H1 (cell line): ENCODE measurements at regions not wholly inside any gene's neighbourhood (a gene's known extent, or its start where the extent isn't known, plus 50 kb on each side); places are given as distances from the start of the nearest gene placed in this dataset.
"Not testable (repeated sequence)": the region's sequence is repeated elsewhere in the genome, so short reads cannot be mapped to it uniquely, and the experiment has no call there.

Experiments
- CTCF ChIA-PET: fragments of 300-600 bp; sonication (Branson Sonifier 250); formaldehyde crosslinking; loops from one replicate; lab custom pipeline; 2021; ENCODE audit not compliant: partially characterized antibody; lab: Charles Lee
- POLR2A ChIA-PET: fragments of 300-600 bp; sonication (Branson Sonifier 250); formaldehyde crosslinking; loops from one replicate; lab custom pipeline; 2021; ENCODE audit warnings: inconsistent platforms; ENCODE audit not compliant: partially characterized antibody; lab: Charles Lee
- DNase-seq, 2 experiments: peaks; one replicate each; pipeline versions ENCODE4 v3.0.0 to v3.0.0-alpha.2; 2010 to 2022; ENCODE audit warnings: low spot score in 2 of 2, low read depth in 1 of 2, mixed read lengths in 1 of 2
- FAIRE-seq: peaks from 2 replicates; lab custom pipeline; 2011; peaks lifted over from hg19 to GRCh38; lab: Jason Lieb, UNC
- H2AFZ ChIP-seq: 2 replicates; pipeline ENCODE4 v1.8.1; 2012; ENCODE audit warnings: low read length, inconsistent platforms
- H2AK5ac ChIP-seq: 2 replicates; pipeline ENCODE4 v1.6.1; 2013; ENCODE audit warnings: low read depth, low read length
- H2BK120ac ChIP-seq: replicated peaks from 2 replicates; pipeline ENCODE3; 2013; ENCODE audit warnings: low read depth, low read length, inconsistent platforms
- H2BK12ac ChIP-seq: 2 replicates; pipeline ENCODE4 v1.6.1; 2013; ENCODE audit warnings: low read depth, low read length
- H2BK15ac ChIP-seq: 2 replicates; pipeline ENCODE4 v1.6.1; 2013; ENCODE audit warnings: low read length
- H2BK20ac ChIP-seq: 2 replicates; pipeline ENCODE4 v1.6.1; 2013; ENCODE audit warnings: low read length
- H2BK5ac ChIP-seq: 2 replicates; pipeline ENCODE4 v1.6.1; 2013; ENCODE audit warnings: low read depth, low read length
- H3K14ac ChIP-seq: 2 replicates; pipeline ENCODE4 v1.6.1; 2013; ENCODE audit warnings: inconsistent platforms; ENCODE audit not compliant: insufficient read length
- H3K18ac ChIP-seq: 2 replicates; pipeline ENCODE4 v1.6.1; 2013; ENCODE audit warnings: low read length; ENCODE audit errors: extremely low read depth
- H3K23ac ChIP-seq: 2 replicates; pipeline ENCODE4 v1.6.1; 2013; ENCODE audit warnings: inconsistent platforms; ENCODE audit not compliant: insufficient read length
- H3K23me2 ChIP-seq: 2 replicates; pipeline ENCODE4 v1.6.1; 2013; ENCODE audit warnings: low read depth, low read length
- H3K27ac ChIP-seq: 2 replicates; pipeline ENCODE4 v1.6.1; 2011; ENCODE audit warnings: low read depth, low read length, inconsistent platforms
- H3K27me3 ChIP-seq, 4 experiments: replicated peaks in 1 of 4; 1 replicate in 1 of 4; 2 replicates in 3 of 4; pipeline versions ENCODE4 v1.6.1 to v1.8.1; 2011 to 2013; ENCODE audit warnings: low read length in 3 of 4, mild to moderate bottlenecking in 3 of 4, inconsistent platforms in 2 of 4, mixed read lengths in 2 of 4, moderate library complexity in 1 of 4; ENCODE audit not compliant: control insufficient read depth in 3 of 4, insufficient read depth in 3 of 4; ENCODE audit errors: extremely low read depth in 1 of 4
- H3K36me3 ChIP-seq, 4 experiments: 2 replicates each; pipeline versions ENCODE4 v1.6.1 to v1.8.1; 2011 to 2013; ENCODE audit warnings: mild to moderate bottlenecking in 4 of 4, low read length in 3 of 4, moderate library complexity in 2 of 4, control low read depth in 1 of 4, inconsistent platforms in 1 of 4; ENCODE audit not compliant: insufficient read depth in 4 of 4, control insufficient read depth in 2 of 4
- H3K4ac ChIP-seq: replicated peaks from 2 replicates; pipeline ENCODE3; 2013; ENCODE audit warnings: low read length, low read depth, mixed read lengths, inconsistent platforms; ENCODE audit not compliant: insufficient read length
- H3K4me1 ChIP-seq, 4 experiments: replicated peaks in 1 of 4; 1 replicate in 1 of 4; 2 replicates in 3 of 4; pipeline versions ENCODE4 v1.6.1 to v1.8.1; 2011 to 2013; ENCODE audit warnings: low read length in 3 of 4, inconsistent platforms in 2 of 4, mixed read lengths in 1 of 4; ENCODE audit not compliant: insufficient read depth in 4 of 4, control insufficient read depth in 3 of 4
- H3K4me2 ChIP-seq, 2 experiments: 2 replicates each; pipeline versions ENCODE4 v1.6.1 to v1.8.1; 2011 to 2013; ENCODE audit warnings: low read depth in 2 of 2, low read length in 2 of 2, control low read depth in 1 of 2, inconsistent platforms in 1 of 2, mild to moderate bottlenecking in 1 of 2; ENCODE audit not compliant: insufficient read depth in 1 of 2
- H3K4me3 ChIP-seq, 4 experiments: fragments of 200-600, 300-600 bp in 1 of 4; sonication (generic), shearing (Covaris generic), sonication (Bioruptor Twin) in 1 of 4; 2 replicates each; pipeline versions ENCODE4 v1.5.1 to v1.8.1; 2011 to 2016; ENCODE audit warnings: low read length in 4 of 4, low read depth in 3 of 4, control low read depth in 2 of 4, inconsistent platforms in 2 of 4, mild to moderate bottlenecking in 2 of 4, mixed read lengths in 1 of 4, moderate library complexity in 1 of 4; ENCODE audit not compliant: insufficient read depth in 2 of 4; ENCODE audit errors: extremely low read depth in 1 of 4
- H3K56ac ChIP-seq: replicated peaks from 2 replicates; pipeline ENCODE3; 2013; ENCODE audit warnings: low read depth, mild to moderate bottlenecking, mixed read lengths, low read length, inconsistent platforms; ENCODE audit not compliant: insufficient read length
- H3K79me1 ChIP-seq: 2 replicates; pipeline ENCODE4 v1.6.1; 2013; ENCODE audit warnings: low read depth, low read length, control low read depth
- H3K79me2 ChIP-seq, 2 experiments: 2 replicates each; pipeline versions ENCODE4 v1.6.1 to v1.8.1; 2012 to 2013; ENCODE audit warnings: low read length in 2 of 2, mild to moderate bottlenecking in 2 of 2, inconsistent platforms in 1 of 2; ENCODE audit not compliant: insufficient read depth in 2 of 2, control insufficient read depth in 1 of 2
- H3K9ac ChIP-seq, 4 experiments: replicated peaks in 1 of 4; 1 replicate in 1 of 4; 2 replicates in 3 of 4; pipeline versions ENCODE4 v1.6.1 to v1.8.1; 2011 to 2013; ENCODE audit warnings: low read depth in 3 of 4, low read length in 3 of 4, control low read depth in 2 of 4, mild to moderate bottlenecking in 2 of 4, moderate library complexity in 2 of 4, inconsistent platforms in 1 of 4; ENCODE audit errors: extremely low read depth in 1 of 4
- H3K9me3 ChIP-seq, 2 experiments: 2 replicates each; pipeline versions ENCODE4 v1.6.1 to v1.8.1; 2012 to 2013; ENCODE audit warnings: mild to moderate bottlenecking in 2 of 2, moderate library complexity in 2 of 2, control low read depth in 1 of 2, inconsistent platforms in 1 of 2, low read depth in 1 of 2, low read length in 1 of 2, mixed read lengths in 1 of 2; ENCODE audit not compliant: insufficient read depth in 2 of 2
- H4K20me1 ChIP-seq, 2 experiments: replicated peaks in 1 of 2; 2 replicates each; pipeline versions ENCODE3 to v1.8.1; 2011 to 2013; ENCODE audit warnings: inconsistent platforms in 2 of 2, low read length in 2 of 2, mild to moderate bottlenecking in 1 of 2; ENCODE audit not compliant: insufficient read depth in 2 of 2, control insufficient read depth in 1 of 2
- H4K5ac ChIP-seq: 2 replicates; pipeline ENCODE4 v1.6.1; 2013; ENCODE audit warnings: low read length, low read depth, mixed read lengths, inconsistent platforms; ENCODE audit not compliant: insufficient read length
- H4K8ac ChIP-seq: 2 replicates; pipeline ENCODE4 v1.8.0; 2013; ENCODE audit warnings: mild to moderate bottlenecking, moderate library complexity, low read length, inconsistent platforms; ENCODE audit not compliant: insufficient read depth; ENCODE audit errors: extremely low read depth
- H4K91ac ChIP-seq: replicated peaks from 2 replicates; pipeline ENCODE3; 2013; ENCODE audit warnings: low read length, mixed read lengths, inconsistent platforms; ENCODE audit not compliant: insufficient read length
- WGBS, 2 experiments: shearing (Covaris generic) in 1 of 2; methylation state at CpG; one replicate each; pipeline versions ENCODE4 v1.1.6 to v1.1.7; 2013 to 2015; ENCODE audit warnings: low lambda C conversion rate in 2 of 2, mixed read lengths in 2 of 2, inconsistent platforms in 1 of 2, low coverage in 1 of 2, missing lambda C conversion rate in 1 of 2; ENCODE audit not compliant: insufficient replicate concordance in 2 of 2, insufficient coverage in 1 of 2, insufficient read length in 1 of 2; ENCODE audit errors: extremely low coverage in 1 of 2, missing lambda C conversion rate in 1 of 2; 5-methylcytosine and 5-hydroxymethylcytosine counted together

DNA sequence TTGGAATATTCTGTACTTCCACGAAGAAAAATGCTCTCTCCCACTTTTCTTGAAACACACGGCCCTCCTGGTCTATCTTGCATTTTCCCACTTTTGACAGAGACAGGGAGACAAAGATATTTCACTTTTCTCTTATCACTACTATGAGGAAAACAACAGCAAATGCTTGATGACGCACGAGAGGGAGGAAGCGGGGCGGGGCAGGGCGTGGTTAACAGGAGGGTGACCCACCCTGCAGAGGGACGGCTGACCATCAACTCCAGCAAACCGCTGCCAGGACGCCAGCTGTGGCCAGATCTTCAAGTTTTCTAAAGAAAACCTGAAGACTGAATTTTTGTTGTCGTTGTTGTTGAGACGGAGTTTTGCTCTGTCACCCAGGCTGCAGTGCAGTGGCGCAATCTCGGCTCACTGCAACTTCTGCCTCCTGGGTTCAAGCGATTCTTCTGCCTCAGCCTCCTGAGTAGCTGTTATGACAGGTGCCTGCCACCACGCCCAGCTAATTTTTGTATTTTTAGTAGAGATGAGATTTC lies 63.8 kb downstream of the NSUN5 start:
- H3K9me3 ChIP-seq, H3K79me1 ChIP-seq, H2BK20ac ChIP-seq, H3K18ac ChIP-seq, H3K9ac ChIP-seq, H3K56ac ChIP-seq, CTCF ChIA-PET, H2BK15ac ChIP-seq, POLR2A ChIA-PET, H3K79me2 ChIP-seq, H3K27me3 ChIP-seq, DNase-seq, H2BK5ac ChIP-seq, H3K4ac ChIP-seq, H4K20me1 ChIP-seq, H3K23ac ChIP-seq, H2BK120ac ChIP-seq, H2AK5ac ChIP-seq, H3K23me2 ChIP-seq, H3K4me1 ChIP-seq, H2BK12ac ChIP-seq, FAIRE-seq, H3K4me3 ChIP-seq, H4K91ac ChIP-seq, H2AFZ ChIP-seq, H4K5ac ChIP-seq, H3K27ac ChIP-seq, H3K4me2 ChIP-seq, H4K8ac ChIP-seq, H3K36me3 ChIP-seq, H3K14ac ChIP-seq: not testable (repeated sequence)
- 82% methylated on average over 8 of the region's 16 CpGs; no CpG with 5 or more reads in 1 of the 2 experiments for WGBS, 2 experiments

DNA sequence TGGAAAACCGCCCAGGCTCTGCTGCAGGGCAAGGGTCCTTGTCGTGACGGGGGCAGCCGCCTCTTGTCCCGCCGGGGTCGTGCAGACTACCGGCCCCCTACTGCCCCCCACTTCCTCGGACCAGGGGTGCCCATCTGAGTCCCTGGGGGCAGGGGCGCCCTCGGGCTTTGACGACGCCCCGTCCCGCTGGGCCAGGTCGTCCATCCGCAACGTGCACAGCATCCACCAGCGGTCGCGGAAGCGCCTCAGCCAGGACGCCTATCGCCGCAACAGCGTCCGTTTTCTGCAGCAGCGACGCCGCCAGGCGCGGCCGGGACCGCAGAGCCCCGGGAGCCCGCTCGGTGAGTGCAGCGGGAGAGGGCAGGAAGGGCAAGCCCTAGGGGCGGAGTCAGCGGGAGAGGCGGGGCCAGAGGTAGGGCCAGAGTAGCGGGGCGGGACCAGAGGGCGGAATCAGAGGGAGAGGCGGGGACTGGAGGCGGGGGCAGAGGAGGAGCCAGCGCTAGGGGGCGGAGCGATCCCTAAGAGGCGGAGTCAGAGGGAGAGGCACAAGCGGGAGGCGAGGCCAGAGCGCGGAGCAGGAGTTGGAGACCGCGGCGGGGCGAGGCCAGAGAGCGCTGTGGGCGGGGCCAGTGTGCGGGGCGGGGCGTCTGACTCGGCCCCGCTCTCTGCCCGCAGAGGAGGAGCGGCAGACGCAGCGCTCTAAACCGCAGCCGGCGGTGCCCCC lies 73.5 kb downstream of the NSUN5 start:
- peak in 1 of 2 experiments; percentile 95 for DNase-seq
- H2AK5ac ChIP-seq, H4K91ac ChIP-seq, H3K56ac ChIP-seq, POLR2A ChIA-PET, H3K27ac ChIP-seq, H3K4me1 ChIP-seq, H3K14ac ChIP-seq, H4K8ac ChIP-seq, H3K36me3 ChIP-seq, FAIRE-seq, H3K23me2 ChIP-seq, H3K79me1 ChIP-seq, H3K27me3 ChIP-seq, H2AFZ ChIP-seq, H2BK20ac ChIP-seq, H2BK120ac ChIP-seq, H3K4ac ChIP-seq, H4K5ac ChIP-seq, H2BK12ac ChIP-seq, H2BK15ac ChIP-seq, H3K9me3 ChIP-seq, H4K20me1 ChIP-seq, H3K79me2 ChIP-seq, H3K18ac ChIP-seq, H2BK5ac ChIP-seq, H3K9ac ChIP-seq, H3K23ac ChIP-seq, CTCF ChIA-PET: not testable (repeated sequence)
- WGBS, 2 experiments, result 0% methylated on average over 4 of the region's 72 CpGs; no CpG with 5 or more reads in 1 of the 2 experiments
- peak overlapping the region in 1 of 2 experiments; percentile 38; a peak in 1 of 4 replicates for H3K4me2 ChIP-seq
- H3K4me3 ChIP-seq, result peak overlapping the region in 1 of 4 experiments; percentile 31; a peak in 2 of 8 replicates
